ENCODE measurements at regions not wholly inside any gene's neighbourhood (a gene's known extent, or its start where the extent isn't known, plus 50 kb on each side); places are given as distances from the start of the nearest gene placed in this dataset.

- no peak for TF ChIP-seq CTCF (conservative IDR thresholded peaks at IDR 0.05; ENCODE audit: low read length)
- no peak for TF ChIP-seq EZH2phosphoT487 (IDR thresholded peaks at IDR 0.05; ENCODE audit: borderline replicate concordance, low read depth, low read length)
Observed at GRCh38 chr4:52370576-52370975, 288.5 kb downstream of the USP46 start.
